GM18502 (cell line): ENCODE measurements at regions not wholly inside any gene's neighbourhood (a gene's known extent, or its start where the extent isn't known, plus 50 kb on each side); places are given as distances from the start of the nearest gene placed in this dataset.

Experiments used
- ATAC-seq: cut with Tn5 transposase; IDR thresholded peaks from one replicate; pipeline ENCODE4 v1.9.1; 2021; ENCODE audit warnings: mild to moderate bottlenecking; ENCODE audit not compliant: unreplicated experiment, poor library complexity

DNA sequence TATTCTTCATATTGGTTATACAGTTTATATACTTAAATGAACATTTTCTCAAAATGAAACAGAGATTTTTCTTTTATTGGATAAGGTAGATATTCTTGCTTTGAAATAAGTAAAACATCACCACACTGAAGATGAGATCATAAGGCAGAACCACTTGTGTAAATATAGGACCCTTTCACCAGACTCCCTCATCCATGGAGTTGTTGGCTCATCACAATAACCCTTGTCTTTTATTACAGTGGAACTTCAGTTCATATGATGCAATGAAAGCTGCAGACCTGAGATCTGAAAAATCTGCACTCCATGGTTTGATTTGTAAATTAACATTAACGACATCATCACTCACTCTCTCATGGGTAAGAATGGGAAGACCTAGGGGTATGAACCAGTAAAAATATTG, 51.9 kb upstream of the DBX2 start:
- no peak for ATAC-seq

DNA sequence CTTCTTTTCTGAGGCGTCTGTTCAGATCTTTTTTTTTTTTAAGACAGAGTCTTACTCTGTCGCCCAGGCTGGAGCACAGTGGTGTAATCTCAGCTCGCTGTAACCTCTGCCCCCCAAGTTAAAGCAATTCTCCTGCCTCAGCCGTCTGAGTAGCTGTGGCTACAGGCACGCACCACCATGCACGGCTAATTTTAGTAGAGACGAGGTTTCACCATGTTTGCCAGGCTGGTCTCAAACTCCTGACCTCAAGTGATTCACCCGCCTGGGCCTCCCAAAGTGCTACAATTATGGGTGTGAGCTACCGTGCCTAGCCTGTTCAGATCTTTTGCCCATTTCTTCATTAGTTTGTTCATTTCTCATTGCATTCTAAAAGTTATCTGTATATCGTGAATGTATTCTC, 55.1 kb upstream of the DBX2 start:
- ATAC-seq = no peak

DNA sequence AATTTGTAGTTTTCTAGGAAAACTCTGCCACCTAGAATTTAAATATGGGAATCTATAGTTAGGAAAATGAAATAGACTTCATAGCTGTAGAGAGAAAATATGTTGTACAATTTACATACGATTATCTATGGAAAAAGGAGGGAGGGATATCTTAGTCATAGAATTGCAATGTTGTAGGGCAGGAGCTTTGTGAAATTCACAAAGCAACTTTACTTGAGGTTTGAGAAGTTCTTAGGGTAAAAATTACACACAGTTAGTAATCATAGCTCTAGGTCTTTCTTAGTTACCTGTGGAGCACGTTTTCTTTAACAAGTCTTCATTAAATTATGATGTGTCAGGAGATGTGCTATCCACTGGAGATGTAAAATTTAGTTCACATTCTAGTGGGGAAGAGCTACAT, 61.4 kb upstream of the DBX2 start:
- no peak for ATAC-seq

DNA sequence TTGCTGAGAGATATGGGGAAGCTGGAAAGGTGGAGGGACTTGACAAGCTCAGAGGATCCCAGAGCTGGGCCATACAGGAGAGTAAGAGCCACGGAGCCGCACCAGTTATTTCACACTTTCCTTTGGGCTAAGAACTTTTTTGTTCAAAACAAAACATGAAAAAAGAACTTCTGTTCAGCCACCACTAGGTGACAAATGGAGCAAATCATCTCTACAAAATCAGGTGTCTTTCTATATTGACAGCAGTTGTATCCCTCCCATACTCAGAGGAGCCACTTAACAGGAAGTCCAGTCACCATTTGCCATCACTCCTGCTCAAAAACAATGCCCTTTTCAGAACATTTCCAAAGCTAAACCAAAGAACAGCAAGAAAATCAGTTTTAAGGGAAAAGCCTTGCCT, 70.3 kb upstream of the DBX2 start:
- peak; percentile 58 for ATAC-seq

DNA sequence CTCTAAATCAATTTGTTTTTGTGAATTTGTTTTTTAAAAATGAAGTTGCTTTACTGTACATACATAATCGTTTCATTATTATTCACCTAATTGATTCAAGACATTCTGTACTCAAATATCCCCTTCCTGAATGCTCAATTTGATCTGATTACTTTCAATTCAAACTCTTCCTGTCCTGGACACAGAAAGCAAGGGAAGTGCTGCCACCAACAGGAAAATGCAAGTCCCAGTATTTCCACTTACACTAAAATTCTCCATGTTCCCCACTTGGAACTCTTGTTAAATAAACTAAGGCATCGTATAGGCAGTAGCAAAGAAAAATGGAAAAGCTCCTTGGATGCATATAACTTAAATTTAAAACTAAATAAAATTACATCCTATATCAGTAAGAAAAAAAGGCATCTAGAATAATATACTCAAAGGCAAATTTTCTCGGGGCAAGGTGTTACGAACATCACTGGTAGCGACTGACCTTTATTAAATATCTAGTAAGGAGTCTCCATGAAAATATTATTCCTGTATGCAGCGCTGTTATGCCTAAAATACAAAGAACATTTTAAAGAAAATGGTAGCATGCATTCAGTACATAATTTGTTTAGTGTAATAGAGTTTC, 72.0 kb upstream of the DBX2 start:
- ATAC-seq = no peak

DNA sequence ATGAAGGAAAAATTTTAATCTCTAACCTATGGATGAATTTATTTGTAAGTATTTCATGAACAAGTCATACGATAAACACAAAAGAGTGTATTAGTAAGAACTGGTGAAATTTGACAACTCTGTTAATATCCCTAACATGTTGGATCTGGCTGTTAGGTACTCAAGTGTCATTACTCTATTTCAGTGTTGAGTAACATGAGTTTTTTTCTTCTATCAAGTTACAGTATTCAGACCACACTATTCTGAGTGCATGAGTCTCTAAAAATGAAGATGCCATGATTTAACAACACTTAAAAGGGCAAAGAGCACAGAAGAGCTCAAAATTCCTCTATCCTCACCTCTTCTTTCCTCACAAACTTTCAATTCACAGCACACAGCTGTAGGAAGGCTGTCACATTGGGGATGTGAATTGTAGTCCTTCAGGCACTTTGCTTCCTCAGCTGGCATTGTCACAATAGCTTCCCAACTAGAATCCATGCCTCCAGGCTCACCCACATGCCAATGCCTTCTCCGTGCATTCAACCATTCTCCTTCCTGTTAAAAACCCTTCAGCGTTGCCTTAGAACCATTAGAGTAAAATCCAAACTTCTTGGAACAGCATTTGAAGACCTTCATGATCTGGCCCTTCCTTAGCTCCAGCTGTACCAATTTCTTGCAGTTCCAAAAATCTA, 73.7 kb upstream of the DBX2 start:
- ATAC-seq = no peak

DNA sequence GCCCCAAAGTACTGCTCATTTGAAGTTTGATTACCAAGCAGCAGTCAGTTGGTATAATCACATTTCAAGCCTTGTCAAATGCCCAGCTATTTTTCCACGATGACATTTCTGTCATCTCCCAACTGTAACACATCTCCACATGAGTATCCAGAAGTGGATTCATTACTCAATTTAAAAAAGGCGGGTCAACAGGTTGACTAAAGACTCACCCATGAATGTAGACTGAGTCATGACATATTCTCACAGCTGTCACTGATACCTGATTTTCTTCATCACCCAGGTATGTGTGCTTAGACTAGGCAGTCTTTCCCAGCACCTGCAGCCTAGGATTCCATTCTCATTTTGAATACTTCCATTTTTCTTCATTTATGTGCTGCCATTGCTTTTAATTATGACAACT, 75.1 kb upstream of the DBX2 start:
- no peak for ATAC-seq

DNA sequence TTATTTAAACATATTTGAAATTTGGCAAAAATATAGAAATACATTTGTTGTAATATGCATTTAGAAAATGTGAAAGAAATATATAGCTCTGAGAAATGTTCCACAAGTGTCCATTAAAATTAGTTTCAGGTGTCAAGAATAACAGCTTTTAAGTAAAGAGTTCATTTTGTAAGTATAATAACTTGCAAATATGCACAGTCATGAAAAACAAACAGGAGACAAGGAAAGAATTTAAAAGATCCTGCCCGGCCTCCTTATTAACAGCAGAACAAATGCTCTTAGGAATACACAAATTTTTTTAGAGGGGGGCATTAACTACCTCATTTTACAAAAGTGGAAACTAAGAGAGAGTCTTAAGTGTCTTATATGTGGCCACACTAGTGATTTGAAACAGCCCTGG, 77.7 kb upstream of the DBX2 start:
- no peak for ATAC-seq

DNA sequence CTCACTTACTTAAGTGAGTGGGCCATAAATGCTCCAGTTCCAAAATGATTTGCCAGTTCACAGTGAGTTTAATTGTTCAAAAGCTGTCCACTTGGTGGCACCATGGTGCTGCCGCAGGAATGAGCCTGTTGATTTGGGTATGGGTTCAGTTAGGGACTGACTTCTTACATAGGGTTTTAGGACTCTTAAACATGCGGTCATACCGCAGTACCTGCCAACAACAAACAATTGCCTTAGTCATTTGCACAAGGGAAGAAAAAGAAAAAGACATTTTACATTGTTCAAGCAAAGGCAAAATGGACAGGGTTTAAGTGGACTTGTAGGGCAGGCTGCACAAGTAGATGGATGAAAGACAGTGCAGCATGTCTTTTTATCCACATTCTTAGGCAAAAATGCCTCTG, 80.0 kb upstream of the DBX2 start:
- peak; percentile 90 for ATAC-seq

DNA sequence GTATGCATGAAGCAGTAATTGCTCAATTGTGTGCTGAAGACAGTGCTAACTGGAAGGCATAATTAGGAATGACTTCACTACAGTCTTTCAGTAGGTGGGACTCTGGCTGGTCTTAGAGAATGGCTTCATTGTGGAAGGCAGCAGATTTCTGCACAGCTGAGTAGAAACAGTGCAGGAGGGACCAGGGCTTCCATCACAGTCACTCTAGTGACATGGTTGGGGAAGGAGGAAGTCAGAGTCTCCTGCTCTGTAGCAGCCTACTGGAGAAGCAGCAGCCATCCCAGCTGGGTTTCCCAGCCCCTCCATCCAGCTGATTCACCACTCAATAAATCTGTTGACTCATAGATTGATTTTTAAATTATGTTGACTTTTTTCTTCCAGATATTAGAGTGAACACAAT, 80.6 kb upstream of the DBX2 start:
- ATAC-seq = no peak

DNA sequence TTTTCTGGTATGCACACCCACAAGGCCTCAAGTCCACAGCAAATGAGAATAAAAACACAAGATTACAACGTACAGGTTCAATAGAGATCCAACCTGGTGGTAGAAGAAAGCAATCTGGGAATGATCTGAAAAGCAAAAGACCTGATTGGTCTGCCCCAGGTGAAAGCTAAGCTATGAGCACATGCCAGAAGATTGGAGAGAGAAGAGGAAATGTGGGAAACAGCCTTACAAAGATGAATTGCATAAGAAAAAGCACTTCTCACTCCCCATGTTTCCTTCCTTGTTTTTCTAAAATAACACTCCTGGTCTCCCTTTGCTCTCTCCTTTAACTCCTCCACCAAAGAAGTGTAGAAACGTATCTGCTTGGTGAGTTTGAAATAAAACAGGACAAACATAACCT, 77.3 kb upstream of the ANO6 start:
- no peak for ATAC-seq

DNA sequence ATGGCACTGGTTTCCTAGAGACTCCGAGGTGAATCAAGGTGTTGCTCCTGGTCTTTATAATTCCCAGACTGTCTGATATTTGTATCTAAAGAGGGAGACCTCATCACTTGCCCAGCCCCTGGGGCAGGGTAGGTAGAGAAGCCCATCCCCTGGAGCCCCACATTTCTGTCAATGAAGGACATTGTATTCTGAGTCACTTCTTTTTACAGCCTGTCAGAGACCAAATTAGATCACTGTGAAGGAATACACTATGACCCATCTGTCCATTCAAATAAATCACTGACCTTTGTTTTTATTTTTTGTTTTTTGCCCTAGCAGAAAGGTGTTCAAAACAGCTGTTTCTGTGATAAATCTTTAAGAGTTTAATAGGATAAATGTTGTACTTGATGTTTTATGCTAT, 67.9 kb upstream of the ANO6 start:
- no peak for ATAC-seq

DNA sequence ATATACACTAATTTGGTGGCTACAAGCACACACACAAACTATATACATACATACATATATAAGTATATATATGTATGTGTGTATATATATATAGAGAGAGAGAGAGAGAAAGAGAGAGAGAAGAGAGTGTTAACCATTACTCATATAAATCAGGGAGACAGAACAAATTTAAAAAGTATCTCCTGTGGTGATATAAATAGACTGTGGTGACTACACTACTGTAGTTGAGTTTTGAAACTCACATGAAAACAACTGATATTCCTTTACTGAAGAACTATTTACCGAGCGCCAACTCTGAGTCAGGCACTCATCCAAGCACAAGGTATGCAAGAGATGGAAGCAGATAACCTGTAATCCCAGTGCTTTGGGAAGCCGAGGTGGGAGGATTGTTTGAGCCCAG, 67.3 kb upstream of the ANO6 start:
- ATAC-seq = no peak

DNA sequence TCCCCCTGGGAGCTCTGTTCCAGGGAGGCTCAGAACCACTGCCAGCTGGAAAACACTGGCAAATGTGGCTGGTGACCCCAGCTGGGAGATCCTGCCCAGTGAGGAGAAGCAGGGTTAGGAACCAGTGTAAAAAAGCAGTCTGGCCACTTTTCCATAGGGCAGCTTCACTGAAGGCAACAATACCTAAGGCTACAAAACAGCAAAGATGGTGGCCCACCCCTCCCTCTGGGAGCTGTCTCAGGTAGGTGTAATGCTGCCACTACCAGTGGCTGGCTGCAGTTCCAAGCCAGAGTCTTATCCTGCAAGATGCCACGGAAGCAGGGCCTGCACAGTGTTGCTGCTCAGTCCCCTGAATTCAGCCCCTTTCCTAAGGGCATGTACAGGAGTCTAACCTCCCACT, 50.6 kb upstream of the ANO6 start:
- no peak for ATAC-seq

DNA sequence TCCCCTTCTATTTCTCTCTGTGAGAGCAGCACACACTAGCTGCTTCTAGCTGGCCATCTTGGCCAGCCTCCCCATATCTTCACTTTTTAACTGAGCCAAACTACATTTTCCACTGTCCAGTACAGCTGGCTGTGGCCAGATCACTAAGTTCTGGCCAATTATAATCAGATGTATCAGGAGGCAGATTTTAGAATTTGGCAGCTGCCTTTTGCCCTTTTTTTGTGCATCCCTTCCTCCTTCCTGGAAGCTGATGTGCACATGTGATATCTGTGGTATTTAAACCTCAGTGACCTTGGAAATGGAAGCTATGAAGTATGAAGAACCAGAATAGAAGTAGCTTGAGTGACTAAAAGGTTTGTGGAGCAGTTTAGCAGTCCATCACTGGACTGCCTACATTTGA, 49.8 kb upstream of the ANO6 start:
- ATAC-seq = no peak
